ENCODE measurements at regions not wholly inside any gene's neighbourhood (a gene's known extent, or its start where the extent isn't known, plus 50 kb on each side); places are given as distances from the start of the nearest gene placed in this dataset.

DNA sequence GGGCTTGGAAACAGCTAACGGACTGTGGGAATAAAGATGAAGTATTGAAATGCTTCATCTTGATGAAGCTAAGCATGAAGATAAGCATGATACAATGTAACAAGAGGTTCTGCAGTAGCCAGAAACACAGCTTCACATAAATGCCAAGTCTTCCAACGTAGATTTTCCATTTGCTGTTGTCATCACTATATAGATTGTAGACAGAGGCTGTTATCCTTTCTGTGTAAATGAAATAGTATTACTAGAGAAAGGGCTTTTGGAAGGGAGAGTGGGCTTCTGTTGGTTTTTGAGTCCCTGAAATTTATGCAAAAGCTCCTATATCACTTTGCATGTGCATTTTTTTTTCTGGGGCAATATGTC is 649.0 kb downstream of the RNF144B start:
- H3K4me3 ChIP-seq, result no peak overlapping the region
- no peak overlapping the region for H3K4me2 ChIP-seq
- no peaks in the 10 kb centered on the region for H3K4me1 ChIP-seq (replicated peaks; ENCODE audit: insufficient read depth)
- H2AFZ ChIP-seq, result no peak overlapping the region
- intact Hi-C loops (cut with micrococcal nuclease; ENCODE audit: unreplicated experiment), result no loop called here
- CTCF ChIA-PET, result interaction anchor here (0.7 kb wide), 1 partner anchor 884 kb away, joined by 3 read pairs; no protein-coding TSS in a partner anchor
- H3K27ac ChIP-seq, result no peak overlapping the region
- H4K20me1 ChIP-seq (ENCODE audit: insufficient read depth), result no peaks in the 10 kb centered on the region
- peaks cover 3% of the 10 kb centered on the region; the same call in 1 of the 2 replicates for H3K9me3 ChIP-seq (ENCODE audit: insufficient read depth, low read depth)
- POLR2A ChIA-PET (ENCODE audit: unreplicated experiment), result no interaction called here
- H3K36me3 ChIP-seq (ENCODE audit: low read depth), result no peaks in the 10 kb centered on the region
- no peaks in the 10 kb centered on the region for H3F3A ChIP-seq (ENCODE audit: insufficient read depth, low read depth)
- BruUV-seq (replicated peaks), result no TSS peak
- no peaks in the 10 kb centered on the region for H3K79me2 ChIP-seq (ENCODE audit: low read depth)
- no peaks in the 10 kb centered on the region for H3K9me2 ChIP-seq (ENCODE audit: insufficient read depth)
- DNase-seq, result no peak
- no peaks in the 10 kb centered on the region for H3K27me3 ChIP-seq (ENCODE audit: insufficient read depth, low read depth)
- TF ChIP-seq, protein P1, sequence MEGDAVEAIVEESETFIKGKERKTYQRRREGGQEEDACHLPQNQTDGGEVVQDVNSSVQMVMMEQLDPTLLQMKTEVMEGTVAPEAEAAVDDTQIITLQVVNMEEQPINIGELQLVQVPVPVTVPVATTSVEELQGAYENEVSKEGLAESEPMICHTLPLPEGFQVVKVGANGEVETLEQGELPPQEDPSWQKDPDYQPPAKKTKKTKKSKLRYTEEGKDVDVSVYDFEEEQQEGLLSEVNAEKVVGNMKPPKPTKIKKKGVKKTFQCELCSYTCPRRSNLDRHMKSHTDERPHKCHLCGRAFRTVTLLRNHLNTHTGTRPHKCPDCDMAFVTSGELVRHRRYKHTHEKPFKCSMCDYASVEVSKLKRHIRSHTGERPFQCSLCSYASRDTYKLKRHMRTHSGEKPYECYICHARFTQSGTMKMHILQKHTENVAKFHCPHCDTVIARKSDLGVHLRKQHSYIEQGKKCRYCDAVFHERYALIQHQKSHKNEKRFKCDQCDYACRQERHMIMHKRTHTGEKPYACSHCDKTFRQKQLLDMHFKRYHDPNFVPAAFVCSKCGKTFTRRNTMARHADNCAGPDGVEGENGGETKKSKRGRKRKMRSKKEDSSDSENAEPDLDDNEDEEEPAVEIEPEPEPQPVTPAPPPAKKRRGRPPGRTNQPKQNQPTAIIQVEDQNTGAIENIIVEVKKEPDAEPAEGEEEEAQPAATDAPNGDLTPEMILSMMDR (conservative IDR thresholded peaks at IDR 0.05), result no peak
- TF ChIP-seq EZH2 (IDR thresholded peaks at IDR 0.05; ENCODE audit: low read depth), result no peak

GRCh38 chr6:19037607-19038006 is 650.5 kb downstream of the RNF144B start:
- BruUV-seq (replicated peaks), result no TSS peak
- intact Hi-C loops (cut with micrococcal nuclease; ENCODE audit: unreplicated experiment), result no loop called here
- CTCF ChIA-PET, result no interaction called here
- peaks cover 3% of the 10 kb centered on the region; the same call in 1 of the 2 replicates for H3K9me3 ChIP-seq (ENCODE audit: insufficient read depth, low read depth)
- no peaks in the 10 kb centered on the region for H3K9me2 ChIP-seq (ENCODE audit: insufficient read depth)
- H3K27me3 ChIP-seq (ENCODE audit: insufficient read depth, low read depth), result no peaks in the 10 kb centered on the region
- H4K20me1 ChIP-seq (ENCODE audit: insufficient read depth), result no peaks in the 10 kb centered on the region
- H3K27ac ChIP-seq, result no peak overlapping the region
- POLR2A ChIA-PET (ENCODE audit: unreplicated experiment), result no interaction called here
- no peak overlapping the region for H3K4me2 ChIP-seq
- H3K79me2 ChIP-seq (ENCODE audit: low read depth), result no peaks in the 10 kb centered on the region
- H3K4me1 ChIP-seq (replicated peaks; ENCODE audit: insufficient read depth), result no peaks in the 10 kb centered on the region
- DNase-seq, result no peak
- no peak overlapping the region for H3K4me3 ChIP-seq
- H2AFZ ChIP-seq, result no peak overlapping the region
- H3F3A ChIP-seq (ENCODE audit: insufficient read depth, low read depth), result no peaks in the 10 kb centered on the region
- no peak for TF ChIP-seq EZH2 (IDR thresholded peaks at IDR 0.05; ENCODE audit: low read depth)
- TF ChIP-seq, protein P1 (conservative IDR thresholded peaks at IDR 0.05), result no peak
- H3K36me3 ChIP-seq (ENCODE audit: low read depth), result no peaks in the 10 kb centered on the region

GRCh38 chr6:19039287-19039686 is 652.1 kb downstream of the RNF144B start:
- H3F3A ChIP-seq (ENCODE audit: insufficient read depth, low read depth), result no peaks in the 10 kb centered on the region
- H3K9me2 ChIP-seq (ENCODE audit: insufficient read depth), result no peaks in the 10 kb centered on the region
- no peak overlapping the region for H2AFZ ChIP-seq
- ChIA-PET CTCF (no interaction called here), POLR2A (ENCODE audit: unreplicated experiment) (no interaction called here)
- no peaks in the 10 kb centered on the region for H3K4me1 ChIP-seq (replicated peaks; ENCODE audit: insufficient read depth)
- no peak overlapping the region for H3K4me2 ChIP-seq
- no peaks in the 10 kb centered on the region for H3K79me2 ChIP-seq (ENCODE audit: low read depth)
- H3K36me3 ChIP-seq (ENCODE audit: low read depth), result no peaks in the 10 kb centered on the region
- intact Hi-C loops (cut with micrococcal nuclease; ENCODE audit: unreplicated experiment), result no loop called here
- H4K20me1 ChIP-seq (ENCODE audit: insufficient read depth), result no peaks in the 10 kb centered on the region
- no TSS peak for BruUV-seq (replicated peaks)
- H3K27ac ChIP-seq, result no peak overlapping the region
- no peak for DNase-seq
- H3K4me3 ChIP-seq, result no peak overlapping the region
- no peak for TF ChIP-seq EZH2 (IDR thresholded peaks at IDR 0.05; ENCODE audit: low read depth)
- TF ChIP-seq, protein P1 (conservative IDR thresholded peaks at IDR 0.05), result no peak
- no peaks in the 10 kb centered on the region for H3K27me3 ChIP-seq (ENCODE audit: insufficient read depth, low read depth)
- H3K9me3 ChIP-seq (ENCODE audit: insufficient read depth, low read depth), result no peaks in the 10 kb centered on the region; the same call in 1 of the 2 replicates

All from PC-9 (cell line).